ENCODE measurements at regions not wholly inside any gene's neighbourhood (a gene's known extent, or its start where the extent isn't known, plus 50 kb on each side); places are given as distances from the start of the nearest gene placed in this dataset.

GRCh38 chr20:19953606-19954005, 63.6 kb upstream of the NAA20 start:
- CTCF ChIA-PET = no interaction called here
- no TSS peak for BruUV-seq (replicated peaks)
- DNase-seq = no peak
- Mint-ChIP-seq H3K27ac (ENCODE audit: unreplicated experiment) (no peak overlapping the region), H3K4me3 (ENCODE audit: low read depth, unreplicated experiment) (no peak overlapping the region), H3K27me3 (ENCODE audit: unreplicated experiment) (no peaks in the 10 kb centered on the region), H3K4me1 (ENCODE audit: low read depth, unreplicated experiment) (no peaks in the 10 kb centered on the region), H3K36me3 (ENCODE audit: insufficient read depth, unreplicated experiment) (no peaks in the 10 kb centered on the region), H3K9me3 (ENCODE audit: low read depth, unreplicated experiment) (no peaks in the 10 kb centered on the region)
- TF ChIP-seq CTCF (IDR thresholded peaks at IDR 0.05; ENCODE audit: unreplicated experiment) = no peak
- intact Hi-C loops (cut with micrococcal nuclease; ENCODE audit: unreplicated experiment) = no loop called here

GRCh38 chr20:19956976-19957375, 60.2 kb upstream of the NAA20 start:
- H3K4me3 Mint-ChIP-seq (ENCODE audit: low read depth, unreplicated experiment) = no peak overlapping the region
- no peak for TF ChIP-seq CTCF (IDR thresholded peaks at IDR 0.05; ENCODE audit: unreplicated experiment)
- DNase-seq = no peak
- no peaks in the 10 kb centered on the region for H3K9me3 Mint-ChIP-seq (ENCODE audit: low read depth, unreplicated experiment)
- intact Hi-C loops (cut with micrococcal nuclease; ENCODE audit: unreplicated experiment) = no loop called here
- no peaks in the 10 kb centered on the region for H3K27me3 Mint-ChIP-seq (ENCODE audit: unreplicated experiment)
- no TSS peak for BruUV-seq (replicated peaks)
- H3K36me3 Mint-ChIP-seq (ENCODE audit: insufficient read depth, unreplicated experiment) = no peaks in the 10 kb centered on the region
- CTCF ChIA-PET = no interaction called here
- no peaks in the 10 kb centered on the region for H3K4me1 Mint-ChIP-seq (ENCODE audit: low read depth, unreplicated experiment)
- no peak overlapping the region for H3K27ac Mint-ChIP-seq (ENCODE audit: unreplicated experiment)

GRCh38 chr20:19958219-19958618, 58.9 kb upstream of the NAA20 start:
- no TSS peak for BruUV-seq (replicated peaks)
- H3K27ac Mint-ChIP-seq (ENCODE audit: unreplicated experiment) = no peak overlapping the region
- CTCF ChIA-PET = no interaction called here
- H3K4me3 Mint-ChIP-seq (ENCODE audit: low read depth, unreplicated experiment) = no peak overlapping the region
- H3K9me3 Mint-ChIP-seq (ENCODE audit: low read depth, unreplicated experiment) = no peaks in the 10 kb centered on the region
- H3K4me1 Mint-ChIP-seq (ENCODE audit: low read depth, unreplicated experiment) = no peaks in the 10 kb centered on the region
- no peaks in the 10 kb centered on the region for H3K36me3 Mint-ChIP-seq (ENCODE audit: insufficient read depth, unreplicated experiment)
- DNase-seq = no peak
- H3K27me3 Mint-ChIP-seq (ENCODE audit: unreplicated experiment) = no peaks in the 10 kb centered on the region
- TF ChIP-seq CTCF (IDR thresholded peaks at IDR 0.05; ENCODE audit: unreplicated experiment) = no peak
- intact Hi-C loops (cut with micrococcal nuclease; ENCODE audit: unreplicated experiment) = no loop called here

- H3K27me3 Mint-ChIP-seq (ENCODE audit: unreplicated experiment) = no peaks in the 10 kb centered on the region
- H3K9me3 Mint-ChIP-seq (ENCODE audit: low read depth, unreplicated experiment) = no peaks in the 10 kb centered on the region
- intact Hi-C loops (cut with micrococcal nuclease; ENCODE audit: unreplicated experiment) = no loop called here
- no peak overlapping the region for H3K4me3 Mint-ChIP-seq (ENCODE audit: low read depth, unreplicated experiment)
- no peak for DNase-seq
- CTCF ChIA-PET = no interaction called here
- no TSS peak for BruUV-seq (replicated peaks)
- no peaks in the 10 kb centered on the region for H3K4me1 Mint-ChIP-seq (ENCODE audit: low read depth, unreplicated experiment)
- no peak for TF ChIP-seq CTCF (IDR thresholded peaks at IDR 0.05; ENCODE audit: unreplicated experiment)
- H3K27ac Mint-ChIP-seq (ENCODE audit: unreplicated experiment) = no peak overlapping the region
- no peaks in the 10 kb centered on the region for H3K36me3 Mint-ChIP-seq (ENCODE audit: insufficient read depth, unreplicated experiment)
Observed at GRCh38 chr20:19958928-19959327, 58.2 kb upstream of the NAA20 start.

- DNase-seq = no peak
- TF ChIP-seq CTCF (IDR thresholded peaks at IDR 0.05; ENCODE audit: unreplicated experiment) = no peak
- no peaks in the 10 kb centered on the region for H3K9me3 Mint-ChIP-seq (ENCODE audit: low read depth, unreplicated experiment)
- H3K4me1 Mint-ChIP-seq (ENCODE audit: low read depth, unreplicated experiment) = no peaks in the 10 kb centered on the region
- no peaks in the 10 kb centered on the region for H3K36me3 Mint-ChIP-seq (ENCODE audit: insufficient read depth, unreplicated experiment)
- intact Hi-C loops (cut with micrococcal nuclease; ENCODE audit: unreplicated experiment) = no loop called here
- BruUV-seq (replicated peaks) = no TSS peak
- no peaks in the 10 kb centered on the region for H3K27me3 Mint-ChIP-seq (ENCODE audit: unreplicated experiment)
- H3K27ac Mint-ChIP-seq (ENCODE audit: unreplicated experiment) = no peak overlapping the region
- CTCF ChIA-PET = no interaction called here
- no peak overlapping the region for H3K4me3 Mint-ChIP-seq (ENCODE audit: low read depth, unreplicated experiment)
Observed at GRCh38 chr20:19960745-19961144, 56.4 kb upstream of the NAA20 start.
